Neural progenitor cell (in vitro differentiated cells): ENCODE measurements at regions not wholly inside any gene's neighbourhood (a gene's known extent, or its start where the extent isn't known, plus 50 kb on each side); places are given as distances from the start of the nearest gene placed in this dataset.

Experiments
- DNase-seq: peaks from one replicate; pipeline ENCODE4 v3.0.0-alpha.2; 2016; ENCODE audit warnings: low spot score
- H2AFZ ChIP-seq: fragments of 200-600 bp; sonication (generic); replicated peaks from 2 replicates; pipeline ENCODE4 v1.6.1; 2016; ENCODE audit warnings: antibody characterized with exemption
- H3F3A ChIP-seq: fragments of 200-600 bp; sonication (generic); 2 replicates; pipeline ENCODE4 v1.6.1; 2016; ENCODE audit warnings: antibody characterized with exemption, low read depth
- H3K27ac ChIP-seq: fragments of 200-600 bp; sonication (generic); 2 replicates; pipeline ENCODE4 v1.5.1; 2016; ENCODE audit warnings: mild to moderate bottlenecking
- H3K27me3 ChIP-seq: fragments of 200-600 bp; sonication (generic); 2 replicates; pipeline ENCODE4 v1.6.1; 2016; ENCODE audit warnings: mild to moderate bottlenecking, moderate library complexity
- H3K36me3 ChIP-seq: fragments of 200-600 bp; sonication (generic); 2 replicates; pipeline ENCODE4 v1.5.1; 2016
- H3K4me1 ChIP-seq: fragments of 200-600 bp; sonication (generic); 2 replicates; pipeline ENCODE4 v1.6.1; 2016; ENCODE audit warnings: mixed run types
- H3K4me2 ChIP-seq: fragments of 200-600 bp; sonication (generic); 2 replicates; pipeline ENCODE4 v1.6.1; 2016
- H3K4me3 ChIP-seq: fragments of 200-600 bp; sonication (generic); 2 replicates; pipeline ENCODE4 v1.5.1; 2016
- H3K79me2 ChIP-seq: fragments of 200-600 bp; sonication (generic); 2 replicates; pipeline ENCODE4 v1.6.1; 2016; ENCODE audit warnings: low read depth
- H3K9ac ChIP-seq: fragments of 200-600 bp; sonication (generic); 2 replicates; pipeline ENCODE4 v1.6.1; 2016
- H3K9me3 ChIP-seq: fragments of 200-600 bp; sonication (generic); 2 replicates; pipeline ENCODE4 v1.5.1; 2016; ENCODE audit warnings: low read depth
- H4K20me1 ChIP-seq: fragments of 200-600 bp; sonication (generic); 2 replicates; pipeline ENCODE4 v1.6.1; 2016; ENCODE audit warnings: low read depth
- H3K27ac Mint-ChIP-seq: 3 replicates; pipeline ENCODE4 v1.8.0; 2021; ENCODE audit warnings: mixed read lengths
- H3K27me3 Mint-ChIP-seq: 2 replicates; pipeline ENCODE4 v1.8.0; 2022; ENCODE audit warnings: low read depth, mild to moderate bottlenecking, inconsistent platforms, moderate library complexity, mixed read lengths; ENCODE audit not compliant: insufficient read depth
- H3K36me3 Mint-ChIP-seq: 3 replicates; pipeline ENCODE4 v1.8.0; 2021; ENCODE audit warnings: mixed read lengths
- H3K4me1 Mint-ChIP-seq: 3 replicates; pipeline ENCODE4 v1.8.0; 2021; ENCODE audit warnings: mixed read lengths
- H3K4me3 Mint-ChIP-seq: 3 replicates; pipeline ENCODE4 v1.8.0; 2021; ENCODE audit warnings: mild to moderate bottlenecking, moderate library complexity, mixed read lengths
- H3K9me3 Mint-ChIP-seq: 3 replicates; pipeline ENCODE4 v1.8.0; 2020; ENCODE audit warnings: mixed read lengths
- EZH2 ChIP-seq: fragments of 200-600 bp; sonication (generic); IDR thresholded peaks from 2 replicates; pipeline ENCODE4 v1.6.1; 2017; ENCODE audit warnings: antibody characterized with exemption, mild to moderate bottlenecking, moderate library complexity
- EZH2phosphoT487 ChIP-seq: fragments of 200-600 bp; sonication (generic); IDR thresholded peaks from 2 replicates; pipeline ENCODE4 v1.6.1; 2017; ENCODE audit warnings: antibody characterized with exemption
- TF ChIP-seq, protein P1 (sequence below): fragments of 200-600 bp; sonication (generic); IDR thresholded peaks from 2 replicates; pipeline ENCODE4 v1.5.1; 2017; ENCODE audit warnings: antibody characterized with exemption, mild to moderate bottlenecking

DNA sequence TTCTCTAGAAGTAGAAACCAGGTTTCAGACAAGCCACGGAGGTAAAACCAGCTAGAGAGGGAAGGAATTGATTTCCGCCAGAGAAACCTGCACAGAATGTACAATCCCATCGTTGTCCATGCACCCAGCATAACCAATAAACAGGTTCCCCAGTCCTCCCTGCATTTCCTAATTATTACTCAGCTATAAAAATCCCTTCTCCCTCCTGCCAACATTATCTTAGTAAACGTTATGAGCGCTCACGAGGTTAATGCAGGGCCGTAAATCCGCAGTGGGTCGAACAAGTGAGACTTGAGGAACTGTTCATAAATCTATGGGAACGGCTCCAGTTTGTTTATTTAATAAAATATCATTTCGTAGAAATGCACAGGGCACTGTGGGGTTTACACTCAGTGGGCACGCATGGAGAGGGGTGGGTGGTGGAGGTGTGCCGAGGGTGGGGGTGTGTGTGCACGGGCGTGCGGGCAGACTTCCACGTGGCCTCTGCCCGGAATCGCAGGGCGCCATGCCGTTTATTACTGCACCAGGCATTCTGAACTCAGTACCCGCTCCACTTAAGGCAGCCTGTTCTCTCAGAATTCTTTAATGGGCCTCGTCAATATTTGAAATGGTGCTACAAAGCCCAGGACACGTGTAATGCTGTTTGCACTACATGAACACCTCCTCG, 257.3 kb downstream of the MIAT start:
- H3K4me1 Mint-ChIP-seq = peaks cover 33% of the 10 kb centered on the region
- H3K4me3 Mint-ChIP-seq = no peak overlapping the region
- Histone ChIP-seq H3F3A (no peaks in the 10 kb centered on the region), H3K36me3 (no peaks in the 10 kb centered on the region), H4K20me1 (no peaks in the 10 kb centered on the region), H3K9me3 (no peaks in the 10 kb centered on the region), H3K27me3 (peaks cover 7% of the 10 kb centered on the region), H3K79me2 (no peaks in the 10 kb centered on the region), H3K27ac (no peak overlapping the region), H3K4me2 (no peak overlapping the region), H3K4me1 (peaks cover 13% of the 10 kb centered on the region), H2AFZ (no peak overlapping the region), H3K9ac (no peak overlapping the region), H3K4me3 (no peak overlapping the region)
- no peaks in the 10 kb centered on the region for H3K36me3 Mint-ChIP-seq
- H3K9me3 Mint-ChIP-seq = no peaks in the 10 kb centered on the region
- H3K27ac Mint-ChIP-seq = no peak overlapping the region
- no peak for TF ChIP-seq EZH2phosphoT487
- no peak for TF ChIP-seq EZH2
- TF ChIP-seq, protein P1, sequence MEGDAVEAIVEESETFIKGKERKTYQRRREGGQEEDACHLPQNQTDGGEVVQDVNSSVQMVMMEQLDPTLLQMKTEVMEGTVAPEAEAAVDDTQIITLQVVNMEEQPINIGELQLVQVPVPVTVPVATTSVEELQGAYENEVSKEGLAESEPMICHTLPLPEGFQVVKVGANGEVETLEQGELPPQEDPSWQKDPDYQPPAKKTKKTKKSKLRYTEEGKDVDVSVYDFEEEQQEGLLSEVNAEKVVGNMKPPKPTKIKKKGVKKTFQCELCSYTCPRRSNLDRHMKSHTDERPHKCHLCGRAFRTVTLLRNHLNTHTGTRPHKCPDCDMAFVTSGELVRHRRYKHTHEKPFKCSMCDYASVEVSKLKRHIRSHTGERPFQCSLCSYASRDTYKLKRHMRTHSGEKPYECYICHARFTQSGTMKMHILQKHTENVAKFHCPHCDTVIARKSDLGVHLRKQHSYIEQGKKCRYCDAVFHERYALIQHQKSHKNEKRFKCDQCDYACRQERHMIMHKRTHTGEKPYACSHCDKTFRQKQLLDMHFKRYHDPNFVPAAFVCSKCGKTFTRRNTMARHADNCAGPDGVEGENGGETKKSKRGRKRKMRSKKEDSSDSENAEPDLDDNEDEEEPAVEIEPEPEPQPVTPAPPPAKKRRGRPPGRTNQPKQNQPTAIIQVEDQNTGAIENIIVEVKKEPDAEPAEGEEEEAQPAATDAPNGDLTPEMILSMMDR = no peak
- H3K27me3 Mint-ChIP-seq = peaks cover 9% of the 10 kb centered on the region
- DNase-seq = no peak

DNA sequence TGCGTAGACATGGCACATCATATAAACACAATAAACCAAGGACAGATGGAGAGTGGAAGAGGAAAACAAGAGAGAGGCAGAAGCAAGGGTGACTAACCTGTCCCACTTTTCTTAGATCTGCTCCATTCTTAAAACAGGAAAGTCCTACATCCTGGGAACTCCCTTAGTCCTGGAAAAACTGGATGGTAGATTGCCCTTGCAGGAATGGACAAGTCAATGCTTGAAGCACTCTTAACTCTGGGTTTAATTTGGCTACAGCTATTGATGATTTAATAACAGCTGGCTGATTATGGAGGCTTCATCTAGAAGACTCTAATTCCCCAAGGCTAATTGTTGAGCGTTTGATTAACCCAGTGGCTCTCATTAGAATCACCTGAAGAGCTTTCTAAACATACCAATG, 258.8 kb downstream of the MIAT start:
- Histone ChIP-seq H3K27me3 (no peaks in the 10 kb centered on the region), H3K9ac (no peak overlapping the region), H2AFZ (no peak overlapping the region), H3K79me2 (no peaks in the 10 kb centered on the region), H4K20me1 (no peaks in the 10 kb centered on the region), H3K4me3 (no peak overlapping the region), H3K4me1 (peaks cover 3% of the 10 kb centered on the region), H3K27ac (no peak overlapping the region), H3F3A (no peaks in the 10 kb centered on the region), H3K36me3 (no peaks in the 10 kb centered on the region), H3K4me2 (no peak overlapping the region), H3K9me3 (no peaks in the 10 kb centered on the region)
- Mint-ChIP-seq H3K4me1 (peaks cover 19% of the 10 kb centered on the region), H3K27ac (no peak overlapping the region), H3K9me3 (no peaks in the 10 kb centered on the region), H3K4me3 (no peak overlapping the region), H3K36me3 (no peaks in the 10 kb centered on the region), H3K27me3 (peaks cover 10% of the 10 kb centered on the region)
- TF ChIP-seq EZH2phosphoT487 (no peak), EZH2 (no peak)
- TF ChIP-seq, protein P1 = no peak
- DNase-seq = no peak

DNA sequence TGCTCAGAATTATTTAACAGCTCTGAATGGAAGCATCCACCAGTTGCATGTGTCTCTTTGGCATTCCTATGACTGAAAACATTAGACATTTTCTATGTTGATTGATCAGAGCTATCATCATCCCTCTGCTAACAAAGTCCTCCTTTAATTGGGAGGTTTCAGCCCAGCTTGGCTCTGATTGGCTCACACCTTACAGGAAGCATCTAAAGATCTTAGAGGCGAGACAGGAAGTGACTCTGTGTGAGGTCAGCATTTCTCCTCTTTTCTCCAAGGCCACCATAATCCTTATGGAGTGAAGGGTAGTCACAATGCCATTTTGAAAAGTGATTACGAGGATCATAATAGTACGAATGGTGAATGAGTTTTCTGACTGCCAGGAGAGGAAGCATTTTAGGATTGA, 260.8 kb downstream of the MIAT start:
- no peaks in the 10 kb centered on the region for H3K9me3 Mint-ChIP-seq
- H3K36me3 Mint-ChIP-seq = no peaks in the 10 kb centered on the region
- Histone ChIP-seq H3K27me3 (peaks cover 9% of the 10 kb centered on the region), H4K20me1 (peaks cover 1% of the 10 kb centered on the region), H3K36me3 (no peaks in the 10 kb centered on the region), H3K27ac (no peak overlapping the region), H3K9ac (no peak overlapping the region), H2AFZ (no peak overlapping the region), H3K4me1 (no peaks in the 10 kb centered on the region), H3K79me2 (no peaks in the 10 kb centered on the region), H3F3A (no peaks in the 10 kb centered on the region), H3K4me2 (no peak overlapping the region), H3K9me3 (no peaks in the 10 kb centered on the region), H3K4me3 (no peak overlapping the region)
- H3K27me3 Mint-ChIP-seq = peaks cover 17% of the 10 kb centered on the region
- peaks cover 20% of the 10 kb centered on the region for H3K4me1 Mint-ChIP-seq
- no peak for DNase-seq
- no peak overlapping the region for H3K4me3 Mint-ChIP-seq
- no peak overlapping the region for H3K27ac Mint-ChIP-seq
- TF ChIP-seq EZH2phosphoT487 (no peak), EZH2 (no peak)
- TF ChIP-seq, protein P1 = no peak
